Type B pancreatic cell (in vitro differentiated cells): ENCODE measurements at regions not wholly inside any gene's neighbourhood (a gene's known extent, or its start where the extent isn't known, plus 50 kb on each side); places are given as distances from the start of the nearest gene placed in this dataset.
A peak's percentile ranks its signal among the peaks of the same experiment; 100 is the strongest.

Source experiments
- DNase-seq: peaks from one replicate; pipeline ENCODE4 v3.0.0; 2021; ENCODE audit warnings: mixed read lengths; ENCODE audit not compliant: unreplicated experiment; ENCODE audit errors: extremely low spot score
- H3K27ac Mint-ChIP-seq: 2 replicates; pipeline ENCODE4 v1.8.0; 2021; ENCODE audit warnings: mild to moderate bottlenecking, mixed read lengths
- H3K27me3 Mint-ChIP-seq: 2 replicates; pipeline ENCODE4 v1.8.0; 2021; ENCODE audit warnings: mixed read lengths
- H3K36me3 Mint-ChIP-seq: 2 replicates; pipeline ENCODE4 v1.8.0; 2021; ENCODE audit warnings: mixed read lengths
- H3K4me1 Mint-ChIP-seq: one replicate; pipeline ENCODE4 v1.8.0; 2021; ENCODE audit warnings: mixed read lengths; ENCODE audit not compliant: unreplicated experiment
- H3K4me3 Mint-ChIP-seq: 2 replicates; pipeline ENCODE4 v1.8.0; 2021; ENCODE audit warnings: mild to moderate bottlenecking, mixed read lengths
- H3K9me3 Mint-ChIP-seq: 2 replicates; pipeline ENCODE4 v1.8.0; 2021; ENCODE audit warnings: mixed read lengths
- TF ChIP-seq, protein P1 (sequence below): fragments of 200-600 bp; sonication (generic); conservative IDR thresholded peaks from 2 replicates; pipeline ENCODE4 v1.5.0; 2021; ENCODE audit warnings: antibody characterized with exemption, mild to moderate bottlenecking

GRCh38 chr5:40412771-40413170, 266.9 kb upstream of the PTGER4 start:
- H3K27me3 Mint-ChIP-seq: peaks cover 9% of the 10 kb centered on the region
- TF ChIP-seq, protein P1, sequence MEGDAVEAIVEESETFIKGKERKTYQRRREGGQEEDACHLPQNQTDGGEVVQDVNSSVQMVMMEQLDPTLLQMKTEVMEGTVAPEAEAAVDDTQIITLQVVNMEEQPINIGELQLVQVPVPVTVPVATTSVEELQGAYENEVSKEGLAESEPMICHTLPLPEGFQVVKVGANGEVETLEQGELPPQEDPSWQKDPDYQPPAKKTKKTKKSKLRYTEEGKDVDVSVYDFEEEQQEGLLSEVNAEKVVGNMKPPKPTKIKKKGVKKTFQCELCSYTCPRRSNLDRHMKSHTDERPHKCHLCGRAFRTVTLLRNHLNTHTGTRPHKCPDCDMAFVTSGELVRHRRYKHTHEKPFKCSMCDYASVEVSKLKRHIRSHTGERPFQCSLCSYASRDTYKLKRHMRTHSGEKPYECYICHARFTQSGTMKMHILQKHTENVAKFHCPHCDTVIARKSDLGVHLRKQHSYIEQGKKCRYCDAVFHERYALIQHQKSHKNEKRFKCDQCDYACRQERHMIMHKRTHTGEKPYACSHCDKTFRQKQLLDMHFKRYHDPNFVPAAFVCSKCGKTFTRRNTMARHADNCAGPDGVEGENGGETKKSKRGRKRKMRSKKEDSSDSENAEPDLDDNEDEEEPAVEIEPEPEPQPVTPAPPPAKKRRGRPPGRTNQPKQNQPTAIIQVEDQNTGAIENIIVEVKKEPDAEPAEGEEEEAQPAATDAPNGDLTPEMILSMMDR: no peak
- peaks cover 4% of the 10 kb centered on the region for H3K4me1 Mint-ChIP-seq
- H3K4me3 Mint-ChIP-seq: no peak overlapping the region
- H3K36me3 Mint-ChIP-seq: no peaks in the 10 kb centered on the region
- DNase-seq: no peak
- H3K9me3 Mint-ChIP-seq: no peaks in the 10 kb centered on the region
- H3K27ac Mint-ChIP-seq: no peak overlapping the region

DNA sequence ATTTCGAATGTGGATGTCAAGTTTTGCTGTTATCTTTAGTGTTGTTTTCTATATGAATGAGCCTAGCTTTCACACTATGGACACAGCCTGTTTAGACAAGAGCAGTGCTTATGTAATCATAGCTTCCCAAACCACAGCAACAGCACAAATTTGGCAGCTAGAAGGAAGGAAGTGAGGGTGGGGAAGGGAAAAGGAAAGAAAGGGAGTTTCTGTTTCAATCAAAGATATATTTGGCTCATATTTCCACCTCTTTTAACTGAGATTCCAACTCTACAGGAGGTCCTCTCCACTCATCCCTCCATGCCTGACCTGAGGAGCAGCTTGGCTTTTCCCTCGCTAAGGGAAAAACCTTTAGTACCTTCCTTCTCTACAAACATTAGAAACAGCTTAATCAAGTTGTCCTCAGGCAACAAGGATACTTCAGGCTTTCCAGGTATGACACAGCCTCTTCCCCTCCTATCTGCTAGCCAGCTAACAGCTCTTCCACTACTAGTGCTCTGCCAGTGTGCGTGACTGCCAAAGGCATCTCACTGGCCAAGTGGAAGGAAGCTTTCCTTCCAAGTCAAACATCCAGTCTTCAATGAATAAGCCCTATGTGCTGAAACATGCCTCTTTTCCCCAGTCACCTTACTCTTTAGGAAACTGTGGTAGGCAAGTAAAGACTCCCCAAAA, 268.6 kb upstream of the PTGER4 start:
- peak overlapping the region; percentile 24 for H3K4me3 Mint-ChIP-seq
- TF ChIP-seq, protein P1: no peak
- H3K27me3 Mint-ChIP-seq: peaks cover 9% of the 10 kb centered on the region
- H3K36me3 Mint-ChIP-seq: no peaks in the 10 kb centered on the region
- peaks cover 4% of the 10 kb centered on the region for H3K4me1 Mint-ChIP-seq
- H3K9me3 Mint-ChIP-seq: no peaks in the 10 kb centered on the region
- H3K27ac Mint-ChIP-seq: peak overlapping the region; percentile 54
- no peak for DNase-seq

DNA sequence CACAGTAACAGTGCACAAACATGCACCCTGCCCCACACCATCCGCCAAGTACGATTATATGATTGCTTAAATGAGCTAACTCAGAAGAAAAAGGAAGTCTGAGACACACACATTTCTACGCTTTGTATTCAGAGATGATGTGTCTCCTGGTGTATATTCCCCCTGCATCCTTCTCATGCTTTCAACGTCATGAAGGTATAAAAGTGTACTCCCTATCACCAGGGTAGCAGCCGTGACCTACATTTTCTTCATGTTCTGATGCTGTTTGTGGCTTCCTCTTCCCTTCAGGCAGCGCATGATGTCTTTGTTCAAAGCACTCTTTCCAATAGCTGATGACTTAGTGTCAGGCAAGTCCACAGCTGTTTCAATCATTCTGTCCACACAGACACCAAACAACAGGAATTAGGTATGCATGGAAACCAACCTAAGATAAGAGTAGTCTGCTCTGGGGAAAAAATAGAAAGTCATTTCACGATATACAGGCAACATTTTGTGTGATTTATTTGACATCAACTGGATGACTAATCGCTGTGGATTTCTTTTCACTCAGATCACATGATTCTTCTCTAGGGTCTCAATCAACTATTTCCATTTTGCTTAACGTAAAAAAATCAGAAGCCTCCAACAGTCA, 269.4 kb upstream of the PTGER4 start:
- Mint-ChIP-seq H3K36me3 (no peaks in the 10 kb centered on the region), H3K4me3 (no peak overlapping the region), H3K27ac (peak overlapping the region; percentile 54), H3K9me3 (no peaks in the 10 kb centered on the region), H3K27me3 (peaks cover 9% of the 10 kb centered on the region), H3K4me1 (peaks cover 4% of the 10 kb centered on the region)
- no peak for DNase-seq
- TF ChIP-seq, protein P1: no peak

GRCh38 chr5:40409601-40410000, 270.1 kb upstream of the PTGER4 start:
- H3K4me3 Mint-ChIP-seq: no peak overlapping the region
- H3K9me3 Mint-ChIP-seq: no peaks in the 10 kb centered on the region
- TF ChIP-seq, protein P1: no peak
- no peak overlapping the region for H3K27ac Mint-ChIP-seq
- no peak for DNase-seq
- H3K27me3 Mint-ChIP-seq: peaks cover 11% of the 10 kb centered on the region
- no peaks in the 10 kb centered on the region for H3K36me3 Mint-ChIP-seq
- H3K4me1 Mint-ChIP-seq: peaks cover 4% of the 10 kb centered on the region

- H3K27ac Mint-ChIP-seq: no peak overlapping the region
These were observed 272.9 kb upstream of the PTGER4 start for GRCh38 chr5:40406741-40407211.

More at GRCh38 chr5:40406741-40407211, 272.9 kb upstream of the PTGER4 start:
- H3K27me3 Mint-ChIP-seq: peaks cover 26% of the 10 kb centered on the region
- H3K9me3 Mint-ChIP-seq: no peaks in the 10 kb centered on the region
- no peak overlapping the region for H3K4me3 Mint-ChIP-seq
- H3K36me3 Mint-ChIP-seq: no peaks in the 10 kb centered on the region
- H3K4me1 Mint-ChIP-seq: peaks cover 8% of the 10 kb centered on the region
- TF ChIP-seq, protein P1: no peak
- DNase-seq: no peak
